ENCODE measurements at regions not wholly inside any gene's neighbourhood (a gene's known extent, or its start where the extent isn't known, plus 50 kb on each side); places are given as distances from the start of the nearest gene placed in this dataset.

DNA sequence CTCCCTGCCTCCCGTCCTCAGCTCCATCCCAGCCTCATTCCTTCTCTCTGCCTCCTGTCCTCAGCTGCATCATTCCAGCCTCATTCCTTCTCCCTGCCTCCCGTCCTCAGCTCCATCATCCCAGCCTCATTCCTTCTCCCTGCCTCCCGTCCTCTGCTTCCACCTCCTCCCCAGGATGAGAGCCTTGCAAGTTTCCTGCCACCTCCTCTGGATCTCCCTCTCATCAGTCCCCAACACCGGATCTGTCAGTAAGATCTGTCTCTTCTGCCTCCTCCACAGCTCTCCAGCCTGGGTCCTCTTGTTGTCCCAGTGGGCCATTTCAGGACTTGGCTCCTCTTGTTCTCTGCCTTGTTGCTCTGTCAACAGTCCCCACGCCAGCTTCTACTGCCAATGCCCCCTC lies 130.9 kb downstream of the NDUFA10 start:
- Histone ChIP-seq H3K36me3 (ENCODE audit: insufficient read depth, low read length) (no peaks in the 10 kb centered on the region), H3K27ac (ENCODE audit: low read depth, low read length) (no peak overlapping the region), H3K9ac (ENCODE audit: low read depth, low read length) (no peak overlapping the region), H3K4me1 (ENCODE audit: insufficient read depth, low read length) (no peaks in the 10 kb centered on the region), H3K9me3 (ENCODE audit: insufficient read depth, low read depth, low read length) (no peaks in the 10 kb centered on the region), H3K27me3 (ENCODE audit: insufficient read depth, low read length) (no peaks in the 10 kb centered on the region), H3K4me3 (ENCODE audit: low read length) (no peak overlapping the region)
- 91% methylated on average over 5 of the region's 5 CpGs for WGBS

DNA sequence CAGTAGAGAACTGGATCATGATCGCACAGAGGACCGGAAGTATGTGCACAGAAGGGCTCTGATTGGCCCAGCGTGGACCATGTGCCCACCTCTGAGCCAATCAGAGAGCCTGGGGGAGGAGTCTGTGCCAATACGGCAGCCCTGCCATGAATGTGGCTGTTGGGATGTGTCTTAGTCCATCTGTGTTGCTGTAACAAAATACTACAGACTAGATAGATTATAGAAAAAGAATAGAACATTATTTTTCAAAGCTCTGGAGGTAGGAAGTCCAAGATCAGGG lies 132.0 kb downstream of the NDUFA10 start:
- Histone ChIP-seq H3K9ac (ENCODE audit: low read depth, low read length) (no peak overlapping the region), H3K4me3 (ENCODE audit: low read length) (no peak overlapping the region), H3K9me3 (ENCODE audit: insufficient read depth, low read depth, low read length) (no peaks in the 10 kb centered on the region), H3K27me3 (ENCODE audit: insufficient read depth, low read length) (no peaks in the 10 kb centered on the region), H3K4me1 (ENCODE audit: insufficient read depth, low read length) (no peaks in the 10 kb centered on the region), H3K27ac (ENCODE audit: low read depth, low read length) (no peak overlapping the region), H3K36me3 (ENCODE audit: insufficient read depth, low read length) (no peaks in the 10 kb centered on the region)
- 72% methylated on average over 4 of the region's 4 CpGs for WGBS

DNA sequence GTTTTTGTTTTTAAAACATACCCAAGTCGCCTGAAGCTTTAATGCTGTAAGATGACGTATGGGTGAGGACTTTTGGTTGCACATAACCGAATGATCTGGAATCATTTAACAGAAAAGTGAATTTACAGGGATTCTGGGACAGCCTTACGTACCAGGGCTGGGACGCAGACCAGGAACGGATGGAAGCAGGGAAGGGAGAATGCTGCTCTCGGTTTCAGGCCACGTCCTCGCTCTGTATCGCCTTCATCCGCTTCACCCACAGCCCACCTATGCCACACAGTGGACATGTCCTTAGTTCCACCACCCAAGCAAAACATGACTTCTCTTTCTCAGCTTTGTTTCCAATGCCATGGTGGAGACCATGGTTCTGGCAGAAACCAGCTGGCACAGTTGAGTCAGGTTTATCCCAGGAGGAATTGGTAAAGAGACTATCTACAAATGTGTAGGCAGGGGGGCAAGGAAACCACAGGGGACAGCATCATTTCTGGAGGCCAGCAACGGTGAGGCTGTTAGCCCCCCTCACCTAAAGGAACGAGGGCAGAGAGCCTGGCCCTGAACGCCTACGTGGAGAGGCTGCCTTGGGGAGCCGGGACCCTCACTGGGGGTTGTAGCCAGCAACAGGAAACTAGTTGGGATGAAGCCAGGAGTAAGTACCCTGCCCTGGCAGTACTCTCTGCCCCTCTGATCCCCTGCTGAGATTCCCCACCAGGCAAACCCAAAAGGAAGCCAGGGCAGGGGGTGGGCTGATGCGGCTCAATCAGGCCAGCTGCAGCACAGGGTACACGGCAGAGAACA lies 132.5 kb downstream of the NDUFA10 start:
- H3K4me3 ChIP-seq (ENCODE audit: low read length), result no peak overlapping the region
- no peaks in the 10 kb centered on the region for H3K4me1 ChIP-seq (ENCODE audit: insufficient read depth, low read length)
- H3K27me3 ChIP-seq (ENCODE audit: insufficient read depth, low read length), result no peaks in the 10 kb centered on the region
- H3K36me3 ChIP-seq (ENCODE audit: insufficient read depth, low read length), result no peaks in the 10 kb centered on the region
- no peak overlapping the region for H3K9ac ChIP-seq (ENCODE audit: low read depth, low read length)
- WGBS, result 90% methylated on average over 18 of the region's 18 CpGs
- no peaks in the 10 kb centered on the region for H3K9me3 ChIP-seq (ENCODE audit: insufficient read depth, low read depth, low read length)
- H3K27ac ChIP-seq (ENCODE audit: low read depth, low read length), result no peak overlapping the region

DNA sequence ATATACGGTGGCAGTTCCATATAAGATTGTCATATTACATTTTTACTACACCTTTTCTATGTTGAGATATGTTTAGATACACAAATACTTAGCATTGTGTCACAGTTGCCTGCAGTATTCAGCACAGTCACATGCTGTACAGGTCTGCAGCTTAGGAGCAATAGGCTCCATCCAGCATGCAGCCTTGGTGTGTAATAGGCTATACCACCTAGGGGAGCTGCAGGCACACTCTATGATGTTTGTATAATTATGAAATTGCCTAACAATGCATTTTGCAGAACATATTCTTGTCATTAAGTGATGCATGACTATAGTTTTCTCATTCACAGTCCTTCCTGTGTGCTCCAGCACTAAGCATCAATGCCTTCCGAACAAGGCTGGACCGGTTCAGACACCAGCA lies 133.4 kb downstream of the NDUFA10 start:
- H3K9ac ChIP-seq (ENCODE audit: low read depth, low read length), result no peak overlapping the region
- no peak overlapping the region for H3K27ac ChIP-seq (ENCODE audit: low read depth, low read length)
- WGBS, result 92% methylated on average over 3 of the region's 3 CpGs
- H3K9me3 ChIP-seq (ENCODE audit: insufficient read depth, low read depth, low read length), result peaks cover 2% of the 10 kb centered on the region; the same call in 1 of the 2 replicates
- H3K27me3 ChIP-seq (ENCODE audit: insufficient read depth, low read length), result no peaks in the 10 kb centered on the region
- no peak overlapping the region for H3K4me3 ChIP-seq (ENCODE audit: low read length)
- H3K4me1 ChIP-seq (ENCODE audit: insufficient read depth, low read length), result no peaks in the 10 kb centered on the region
- no peaks in the 10 kb centered on the region for H3K36me3 ChIP-seq (ENCODE audit: insufficient read depth, low read length)

DNA sequence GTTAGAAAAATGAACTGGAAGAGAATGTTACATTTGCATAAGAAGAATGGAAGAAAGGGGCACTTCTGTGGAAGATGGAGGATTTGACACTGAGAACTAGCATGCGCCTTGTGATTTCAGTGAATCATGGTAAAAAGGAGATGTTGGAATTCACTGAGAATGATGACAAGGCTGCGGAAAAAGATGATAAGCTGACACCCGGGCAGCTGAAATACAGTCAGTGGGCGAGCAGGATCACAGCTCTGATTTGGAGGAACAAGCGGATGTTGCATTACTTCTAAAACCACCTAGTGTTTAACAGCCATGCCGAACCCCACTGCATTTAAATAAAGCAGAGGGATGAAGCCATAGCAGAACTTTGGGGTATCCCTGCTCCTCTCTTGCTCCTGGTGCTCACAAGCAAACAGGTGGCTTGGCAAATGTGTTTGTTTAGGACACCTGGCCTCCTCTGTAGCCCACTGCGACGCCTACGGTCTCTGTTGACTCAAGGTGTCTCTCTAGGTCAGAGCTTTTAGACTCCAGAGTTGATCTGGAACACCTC lies 134.9 kb downstream of the NDUFA10 start:
- WGBS, result 95% methylated on average over 9 of the region's 9 CpGs
- no peak overlapping the region for H3K27ac ChIP-seq (ENCODE audit: low read depth, low read length)
- H3K27me3 ChIP-seq (ENCODE audit: insufficient read depth, low read length), result no peaks in the 10 kb centered on the region
- H3K36me3 ChIP-seq (ENCODE audit: insufficient read depth, low read length), result no peaks in the 10 kb centered on the region
- no peaks in the 10 kb centered on the region for H3K4me1 ChIP-seq (ENCODE audit: insufficient read depth, low read length)
- H3K9me3 ChIP-seq (ENCODE audit: insufficient read depth, low read depth, low read length), result peaks cover 16% of the 10 kb centered on the region
- no peak overlapping the region for H3K4me3 ChIP-seq (ENCODE audit: low read length)
- no peak overlapping the region for H3K9ac ChIP-seq (ENCODE audit: low read depth, low read length)

DNA sequence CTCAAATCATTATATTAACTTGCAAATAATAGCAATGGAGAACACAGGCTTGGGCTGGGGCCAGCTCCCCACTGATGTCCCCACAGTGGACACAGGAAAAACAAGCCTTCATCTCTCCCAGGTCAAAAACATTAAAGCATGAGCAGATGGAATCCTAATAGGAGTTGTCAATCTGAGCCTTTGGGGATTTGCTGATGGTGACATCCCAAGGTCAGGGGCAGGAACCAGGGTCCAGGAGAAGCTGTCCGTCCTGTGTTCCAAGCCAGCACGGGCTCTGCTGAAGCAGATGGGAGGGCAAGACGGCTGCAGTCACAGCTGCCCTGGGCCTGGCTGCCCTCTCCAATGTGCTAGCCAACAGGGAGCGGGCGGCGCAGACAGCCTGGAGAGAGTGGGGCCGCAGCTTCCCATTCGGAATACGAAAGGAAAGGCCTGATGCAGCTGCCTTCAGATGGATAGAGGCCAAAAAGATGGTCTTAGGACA lies 135.5 kb downstream of the NDUFA10 start:
- WGBS, result 87% methylated on average over 9 of the region's 9 CpGs
- Histone ChIP-seq H3K27ac (ENCODE audit: low read depth, low read length) (no peak overlapping the region), H3K4me1 (ENCODE audit: insufficient read depth, low read length) (no peaks in the 10 kb centered on the region), H3K9ac (ENCODE audit: low read depth, low read length) (no peak overlapping the region), H3K27me3 (ENCODE audit: insufficient read depth, low read length) (no peaks in the 10 kb centered on the region), H3K9me3 (ENCODE audit: insufficient read depth, low read depth, low read length) (peaks cover 22% of the 10 kb centered on the region), H3K4me3 (ENCODE audit: low read length) (no peak overlapping the region), H3K36me3 (ENCODE audit: insufficient read depth, low read length) (no peaks in the 10 kb centered on the region)

DNA sequence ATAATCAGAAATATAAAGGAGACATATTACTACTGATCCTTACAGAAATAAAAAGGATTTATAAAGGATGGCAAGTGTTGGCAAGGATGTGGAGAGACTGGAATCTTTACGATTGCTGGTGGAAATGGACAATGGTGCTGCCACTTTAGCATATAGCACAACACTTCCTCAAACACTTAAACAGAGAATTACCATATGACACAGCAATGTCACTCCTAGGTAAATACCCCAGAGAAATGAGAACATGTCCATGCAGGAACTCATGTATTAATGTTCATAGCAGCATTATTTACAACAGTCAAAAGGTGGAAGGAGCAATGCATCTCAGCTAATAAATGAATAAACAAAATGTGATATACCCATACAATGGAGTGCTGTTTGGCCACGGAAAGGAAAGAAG lies 137.5 kb downstream of the NDUFA10 start:
- 91% methylated on average over 2 of the region's 2 CpGs for WGBS

DNA sequence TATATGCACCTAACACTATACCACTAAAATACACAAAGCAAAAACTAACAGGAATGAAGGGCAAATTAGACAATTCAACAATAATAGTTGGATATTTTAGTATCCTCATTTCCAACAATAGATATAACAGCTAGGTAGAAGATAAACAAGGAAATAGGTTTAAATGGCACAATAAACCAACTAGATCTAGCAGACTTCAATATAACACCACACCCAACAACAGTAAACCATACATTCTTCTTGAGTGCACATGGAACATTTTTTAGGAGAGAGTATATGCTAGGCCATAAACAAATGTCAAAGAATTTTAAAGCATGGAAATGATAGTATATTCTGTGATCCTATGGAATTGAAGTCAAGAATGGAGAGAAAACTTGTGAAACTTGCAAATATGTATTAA lies 138.4 kb downstream of the NDUFA10 start:
- Histone ChIP-seq H3K9ac (ENCODE audit: low read depth, low read length) (no peak overlapping the region), H3K4me3 (ENCODE audit: low read length) (no peak overlapping the region), H3K9me3 (ENCODE audit: insufficient read depth, low read depth, low read length) (peaks cover 30% of the 10 kb centered on the region), H3K27me3 (ENCODE audit: insufficient read depth, low read length) (no peaks in the 10 kb centered on the region), H3K36me3 (ENCODE audit: insufficient read depth, low read length) (no peaks in the 10 kb centered on the region), H3K27ac (ENCODE audit: low read depth, low read length) (no peak overlapping the region), H3K4me1 (ENCODE audit: insufficient read depth, low read length) (no peaks in the 10 kb centered on the region)

More for the DNA sequence above, 137.5 kb downstream of the NDUFA10 start:
- no peaks in the 10 kb centered on the region for H3K4me1 ChIP-seq (ENCODE audit: insufficient read depth, low read length)
- H3K9ac ChIP-seq (ENCODE audit: low read depth, low read length), result no peak overlapping the region
- peaks cover 30% of the 10 kb centered on the region for H3K9me3 ChIP-seq (ENCODE audit: insufficient read depth, low read depth, low read length)
- no peak overlapping the region for H3K27ac ChIP-seq (ENCODE audit: low read depth, low read length)
- H3K27me3 ChIP-seq (ENCODE audit: insufficient read depth, low read length), result no peaks in the 10 kb centered on the region
- H3K36me3 ChIP-seq (ENCODE audit: insufficient read depth, low read length), result no peaks in the 10 kb centered on the region
- H3K4me3 ChIP-seq (ENCODE audit: low read length), result no peak overlapping the region

DNA sequence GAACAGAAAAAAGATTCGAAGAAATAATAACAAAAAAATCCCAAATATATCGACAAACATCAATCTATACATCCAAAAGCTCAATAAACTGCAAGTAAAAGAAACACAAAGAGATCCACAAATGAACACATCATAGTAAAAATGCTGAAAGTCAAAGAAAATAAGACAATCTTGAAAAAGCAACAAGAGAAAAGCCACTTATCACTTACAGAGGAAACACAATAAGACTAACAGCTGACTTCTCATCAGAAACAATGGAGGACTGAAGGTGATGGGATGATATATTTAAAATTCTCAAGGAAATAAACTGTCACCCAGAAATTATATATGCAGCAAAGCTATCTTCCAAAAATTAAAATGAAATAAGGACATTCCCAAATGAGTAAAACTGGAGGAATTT lies 140.3 kb downstream of the NDUFA10 start:
- Histone ChIP-seq H3K36me3 (ENCODE audit: insufficient read depth, low read length) (no peaks in the 10 kb centered on the region), H3K27me3 (ENCODE audit: insufficient read depth, low read length) (no peaks in the 10 kb centered on the region), H3K9me3 (ENCODE audit: insufficient read depth, low read depth, low read length) (peaks cover 30% of the 10 kb centered on the region), H3K4me3 (ENCODE audit: low read length) (no peak overlapping the region), H3K4me1 (ENCODE audit: insufficient read depth, low read length) (no peaks in the 10 kb centered on the region), H3K9ac (ENCODE audit: low read depth, low read length) (no peak overlapping the region), H3K27ac (ENCODE audit: low read depth, low read length) (no peak overlapping the region)
- 100% methylated on average over 2 of the region's 2 CpGs for WGBS

DNA sequence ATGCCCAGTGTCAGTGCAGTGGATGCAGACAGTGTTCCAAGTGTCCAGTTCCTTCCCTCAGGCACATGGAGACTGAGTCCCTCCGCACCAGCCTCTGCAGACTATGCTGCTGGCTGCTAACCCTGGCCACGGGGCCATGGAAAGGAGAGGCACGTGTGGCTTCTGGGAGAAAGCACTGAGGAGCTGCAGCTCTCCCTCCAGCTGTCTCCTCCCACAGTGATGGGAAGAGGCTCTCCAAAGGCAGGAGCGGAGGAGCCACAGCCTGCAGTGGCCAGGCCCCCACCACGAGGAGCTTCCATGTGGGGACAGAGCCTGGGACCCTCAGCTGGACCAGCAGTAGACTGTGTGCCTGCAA lies 141.1 kb downstream of the NDUFA10 start:
- Histone ChIP-seq H3K27ac (ENCODE audit: low read depth, low read length) (no peak overlapping the region), H3K27me3 (ENCODE audit: insufficient read depth, low read length) (no peaks in the 10 kb centered on the region), H3K36me3 (ENCODE audit: insufficient read depth, low read length) (no peaks in the 10 kb centered on the region), H3K4me1 (ENCODE audit: insufficient read depth, low read length) (no peaks in the 10 kb centered on the region), H3K4me3 (ENCODE audit: low read length) (no peak overlapping the region), H3K9me3 (ENCODE audit: insufficient read depth, low read depth, low read length) (peaks cover 30% of the 10 kb centered on the region), H3K9ac (ENCODE audit: low read depth, low read length) (no peak overlapping the region)
- 92% methylated on average over 5 of the region's 5 CpGs for WGBS

DNA sequence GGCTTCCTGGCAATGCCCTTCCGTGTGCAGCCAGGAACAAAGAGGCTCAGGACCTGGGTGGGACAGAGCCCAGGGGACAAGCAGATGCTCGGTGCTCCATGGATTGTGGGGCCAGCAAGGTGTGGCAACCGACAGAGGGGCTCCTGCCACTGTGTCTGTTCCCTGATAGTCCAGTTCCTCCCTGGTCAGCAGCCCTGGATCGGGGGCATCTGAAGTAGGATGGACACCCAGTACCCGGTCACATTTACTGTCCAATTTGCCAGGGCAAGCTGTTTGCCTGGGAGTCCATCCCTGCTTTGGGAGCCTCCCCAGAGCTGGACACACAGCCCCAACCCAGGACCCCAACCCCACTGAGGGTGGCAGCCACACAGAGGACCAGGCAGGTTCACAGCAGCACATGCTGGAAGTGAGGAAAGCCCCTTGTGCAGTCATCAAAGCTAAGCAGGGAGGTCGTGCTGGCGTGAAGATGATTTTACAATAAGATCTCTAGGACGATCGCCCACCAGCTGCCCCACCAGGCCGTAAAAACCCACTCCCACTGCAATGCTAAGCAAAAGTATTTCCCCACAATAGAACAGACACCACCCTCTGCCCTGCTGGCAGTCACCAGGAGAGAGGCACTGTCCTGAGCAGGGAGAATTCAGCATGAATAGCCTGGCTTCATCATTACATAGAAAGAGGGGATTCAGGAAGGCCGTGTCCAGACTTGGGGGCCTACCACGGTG lies 141.7 kb downstream of the NDUFA10 start:
- H3K4me1 ChIP-seq (ENCODE audit: insufficient read depth, low read length), result no peaks in the 10 kb centered on the region
- H3K27ac ChIP-seq (ENCODE audit: low read depth, low read length), result no peak overlapping the region
- H3K36me3 ChIP-seq (ENCODE audit: insufficient read depth, low read length), result no peaks in the 10 kb centered on the region
- 87% methylated on average over 12 of the region's 12 CpGs for WGBS
- H3K4me3 ChIP-seq (ENCODE audit: low read length), result no peak overlapping the region
- peaks cover 30% of the 10 kb centered on the region for H3K9me3 ChIP-seq (ENCODE audit: insufficient read depth, low read depth, low read length)
- H3K9ac ChIP-seq (ENCODE audit: low read depth, low read length), result no peak overlapping the region
- H3K27me3 ChIP-seq (ENCODE audit: insufficient read depth, low read length), result no peaks in the 10 kb centered on the region

All from HUES64 (cell line).